IMR-90 (cell line): ENCODE measurements at regions not wholly inside any gene's neighbourhood (a gene's known extent, or its start where the extent isn't known, plus 50 kb on each side); places are given as distances from the start of the nearest gene placed in this dataset.

Experiments used
- ATAC-seq: fragments of 200-7000 bp; cut with Tn5 transposase; 2 replicates; pipeline ENCODE4 v1.9.1; 2020; ENCODE audit warnings: low read depth, mild to moderate bottlenecking, moderate library complexity
- BruUV-seq: library from RNA; stranded (reverse); fragments of 400-500 nt; replicated peaks from 2 replicates; lab custom pipeline; 2021; lab: Mats Ljungman, UMichigan
- CTCF ChIA-PET: fragments of 300-600 bp; formaldehyde crosslinking; extraction: SDS; loops from one replicate; lab custom pipeline; 2021; ENCODE audit warnings: antibody characterized with exemption; lab: Yijun Ruan, JAX
- POLR2A ChIA-PET: fragments of 300-600 bp; sonication (Branson Sonifier 250); formaldehyde crosslinking; loops from one replicate; lab custom pipeline; 2022; ENCODE audit warnings: antibody characterized with exemption; ENCODE audit not compliant: unreplicated experiment; lab: Charles Lee
- DNase-seq: peaks from one replicate; pipeline ENCODE4 v3.0.0; 2013
- H2AFZ ChIP-seq: replicated peaks from 2 replicates; pipeline ENCODE3; 2013; ENCODE audit warnings: low read length, mild to moderate bottlenecking; ENCODE audit not compliant: poor library complexity
- H2AK5ac ChIP-seq: 2 replicates; pipeline ENCODE4 v1.6.1; 2013; ENCODE audit warnings: low read depth, low read length, inconsistent platforms
- H2AK9ac ChIP-seq: replicated peaks from 2 replicates; pipeline ENCODE3; 2013; ENCODE audit warnings: mild to moderate bottlenecking, low read depth, low read length, moderate library complexity; ENCODE audit not compliant: poor library complexity
- H2BK120ac ChIP-seq: 2 replicates; pipeline ENCODE4 v1.6.1; 2013; ENCODE audit warnings: low read depth, low read length, inconsistent platforms
- H2BK15ac ChIP-seq: 3 replicates; pipeline ENCODE4 v1.6.1; 2013; ENCODE audit warnings: low read depth, low read length, inconsistent platforms
- H2BK20ac ChIP-seq: 2 replicates; pipeline ENCODE4 v1.6.1; 2013; ENCODE audit warnings: low read depth, mild to moderate bottlenecking, inconsistent platforms, low read length, moderate library complexity
- H2BK5ac ChIP-seq: 2 replicates; pipeline ENCODE4 v1.6.1; 2013; ENCODE audit warnings: mild to moderate bottlenecking, low read depth, low read length, inconsistent platforms; ENCODE audit not compliant: poor library complexity, severe bottlenecking
- H3K14ac ChIP-seq: replicated peaks from 2 replicates; pipeline ENCODE4 v1.6.1; 2013; ENCODE audit warnings: low read depth, low read length, inconsistent platforms
- H3K18ac ChIP-seq: 2 replicates; pipeline ENCODE4 v1.6.1; 2013; ENCODE audit warnings: low read depth, low read length, control low read depth
- H3K23ac ChIP-seq: 2 replicates; pipeline ENCODE4 v1.6.1; 2013; ENCODE audit warnings: low read depth, low read length, inconsistent platforms
- H3K27ac ChIP-seq: 2 replicates; pipeline ENCODE4 v1.5.1; 2013; ENCODE audit warnings: mild to moderate bottlenecking, control low read depth, low read length; ENCODE audit not compliant: insufficient read depth
- H3K27me3 ChIP-seq: 2 replicates; pipeline ENCODE4 v1.6.1; 2013; ENCODE audit warnings: low read length; ENCODE audit not compliant: control insufficient read depth, insufficient read depth
- H3K36me3 ChIP-seq: 2 replicates; pipeline ENCODE4 v1.6.1; 2013; ENCODE audit warnings: low read length, mixed read lengths; ENCODE audit not compliant: control insufficient read depth, insufficient read depth
- H3K4ac ChIP-seq: 2 replicates; pipeline ENCODE4 v1.6.1; 2013; ENCODE audit warnings: low read depth, low read length, inconsistent platforms
- H3K4me1 ChIP-seq: 2 replicates; pipeline ENCODE4 v1.6.1; 2013; ENCODE audit warnings: low read length, mixed read lengths; ENCODE audit not compliant: control insufficient read depth, insufficient read depth
- H3K4me2 ChIP-seq: 2 replicates; pipeline ENCODE4 v1.6.1; 2013; ENCODE audit warnings: low read depth, mild to moderate bottlenecking, control low read depth, low read length, moderate library complexity
- H3K4me3 ChIP-seq: 2 replicates; pipeline ENCODE4 v1.5.1; 2013; ENCODE audit warnings: low read depth, mild to moderate bottlenecking, control low read depth, low read length, moderate library complexity; ENCODE audit not compliant: insufficient read depth
- H3K56ac ChIP-seq: 2 replicates; pipeline ENCODE4 v1.6.1; 2013; ENCODE audit warnings: low read length, inconsistent platforms; ENCODE audit not compliant: insufficient read depth; ENCODE audit errors: extremely low read depth
- H3K79me1 ChIP-seq, 2 experiments: 2 replicates each; pipeline ENCODE4 v1.6.1; 2013; ENCODE audit warnings: low read length in 2 of 2, inconsistent platforms in 1 of 2, low read depth in 1 of 2
- H3K9ac ChIP-seq: 2 replicates; pipeline ENCODE4 v1.6.1; 2013; ENCODE audit warnings: low read depth, low read length, control low read depth
- H3K9me1 ChIP-seq: 2 replicates; pipeline ENCODE4 v1.6.1; 2013; ENCODE audit warnings: low read length, inconsistent platforms; ENCODE audit not compliant: insufficient read depth
- H3K9me3 ChIP-seq: 2 replicates; pipeline ENCODE4 v1.6.1; 2013; ENCODE audit warnings: low read length; ENCODE audit not compliant: control insufficient read depth, insufficient read depth
- H4K20me1 ChIP-seq: 2 replicates; pipeline ENCODE4 v1.6.1; 2013; ENCODE audit warnings: low read length, inconsistent platforms; ENCODE audit not compliant: insufficient read depth
- H4K5ac ChIP-seq: 2 replicates; pipeline ENCODE4 v1.6.1; 2013; ENCODE audit warnings: mild to moderate bottlenecking, low read depth, low read length, control low read depth
- H4K8ac ChIP-seq, 2 experiments: 2 replicates each; pipeline ENCODE4 v1.6.1; 2013; ENCODE audit warnings: low read depth in 2 of 2, low read length in 2 of 2, control low read depth in 1 of 2, inconsistent platforms in 1 of 2
- H4K91ac ChIP-seq: 2 replicates; pipeline ENCODE4 v1.6.1; 2013; ENCODE audit warnings: low read depth, low read length, inconsistent platforms; ENCODE audit not compliant: insufficient read depth
- BHLHE40 ChIP-seq: fragments of 150-350 bp; IDR thresholded peaks from 2 replicates; pipeline ENCODE4 v1.6.1; 2016; ENCODE audit warnings: mild to moderate bottlenecking, low read depth, low read length
- CEBPB ChIP-seq: IDR thresholded peaks from 2 replicates; pipeline ENCODE4 v1.6.1; 2012; ENCODE audit warnings: low read depth, low read length, improper control_type of control experiment
- CHD1 ChIP-seq: IDR thresholded peaks from 2 replicates; pipeline ENCODE4 v1.6.1; 2012; ENCODE audit warnings: low read depth, low read length, improper control_type of control experiment
- CTCF ChIP-seq: conservative IDR thresholded peaks from 2 replicates; pipeline ENCODE4 v1.5.1; 2012; ENCODE audit warnings: mild to moderate bottlenecking, low read depth, low read length, improper control_type of control experiment
- ELK1 ChIP-seq: fragments of 150-350 bp; IDR thresholded peaks from 2 replicates; pipeline ENCODE4 v1.6.1; 2016; ENCODE audit warnings: low read depth, mild to moderate bottlenecking, low read length, moderate library complexity, borderline replicate concordance
- FOS ChIP-seq: fragments of 150-350 bp; IDR thresholded peaks from 2 replicates; pipeline ENCODE4 v1.6.1; 2016; ENCODE audit warnings: low read depth, low read length
- MAFK ChIP-seq: IDR thresholded peaks from 2 replicates; pipeline ENCODE4 v1.6.1; 2012; ENCODE audit warnings: low read depth, low read length, improper control_type of control experiment
- MAZ ChIP-seq: IDR thresholded peaks from 2 replicates; pipeline ENCODE4 v1.6.1; 2012; ENCODE audit warnings: low read depth, mild to moderate bottlenecking, low read length, improper control_type of control experiment, moderate library complexity, borderline replicate concordance
- NFE2L2 ChIP-seq: fragments of 150-350 bp; IDR thresholded peaks from 2 replicates; pipeline ENCODE4 v1.6.1; 2016; ENCODE audit warnings: low read depth, mild to moderate bottlenecking, low read length
- POLR2A ChIP-seq: IDR thresholded peaks from 2 replicates; pipeline ENCODE4 v1.6.1; 2012; ENCODE audit warnings: mild to moderate bottlenecking, low read depth, low read length
- RAD21 ChIP-seq: IDR thresholded peaks from 2 replicates; pipeline ENCODE4 v1.6.1; 2012; ENCODE audit warnings: low read length, improper control_type of control experiment
- RCOR1 ChIP-seq: IDR thresholded peaks from 2 replicates; pipeline ENCODE4 v1.6.1; 2012; ENCODE audit warnings: mild to moderate bottlenecking, low read length, improper control_type of control experiment; ENCODE audit not compliant: insufficient replicate concordance
- RFX5 ChIP-seq: IDR thresholded peaks from 2 replicates; pipeline ENCODE4 v1.8.0; 2012; ENCODE audit warnings: low read depth, mild to moderate bottlenecking, low read length, moderate library complexity
- SMC3 ChIP-seq: fragments of 150-350 bp; IDR thresholded peaks from 2 replicates; pipeline ENCODE4 v1.6.1; 2016; ENCODE audit warnings: low read depth, mild to moderate bottlenecking, antibody characterized with exemption, low read length, moderate library complexity
- USF2 ChIP-seq: fragments of 150-350 bp; IDR thresholded peaks from 2 replicates; pipeline ENCODE4 v1.6.1; 2017; ENCODE audit warnings: mild to moderate bottlenecking, antibody characterized with exemption, low read length, low read depth
- WGBS, 2 experiments: methylation state at CpG; one replicate each; pipeline versions ENCODE4 v1.1.5 to v1.1.7; 2013; ENCODE audit warnings: missing lambda C conversion rate in 2 of 2; ENCODE audit not compliant: insufficient read length in 1 of 2; ENCODE audit errors: extremely low coverage in 2 of 2; 5-methylcytosine and 5-hydroxymethylcytosine counted together
- dilution Hi-C: fragments of 300-500 bp; cut with HindIII; formaldehyde crosslinking; loops from one replicate; pipeline ENCODE4 v1.14.3; 2018; ENCODE audit warnings: low sequenced_read_pairs; ENCODE audit not compliant: unreplicated experiment
- in situ Hi-C: fragments of 300-500 bp; cut with MboI; formaldehyde crosslinking; loops from 3 replicates; pipeline ENCODE4 v1.14.3; 2019; ENCODE audit warnings: low sequenced_read_pairs, inconsistent platforms, mixed read lengths
- intact Hi-C: fragments of 100-400 bp; cut with micrococcal nuclease; formaldehyde crosslinking; loops from 2 replicates; pipeline ENCODE4 v1.10.0; 2022

- peak overlapping the region; percentile 44; the same call in 1 of the 2 replicates for H2BK120ac ChIP-seq
- dilution Hi-C loops (no loop called here), in situ Hi-C loops (no loop called here), intact Hi-C loops (no loop called here)
- H3K27me3 ChIP-seq: no peaks in the 10 kb centered on the region
- no peak overlapping the region for H3K14ac ChIP-seq
- H3K9me3 ChIP-seq: no peaks in the 10 kb centered on the region
- H4K5ac ChIP-seq: no peak overlapping the region; the same call in 1 of the 2 replicates
- H3K56ac ChIP-seq: no peak overlapping the region
- no peak overlapping the region for H2BK15ac ChIP-seq
- BruUV-seq: no TSS peak
- peak overlapping the region in 1 of 2 experiments; percentile 43; a peak in 1 of 4 replicates for H4K8ac ChIP-seq
- no peaks in the 10 kb centered on the region for H3K36me3 ChIP-seq
- no peak overlapping the region for H2AFZ ChIP-seq
- H3K4me2 ChIP-seq: no peak overlapping the region
- no peaks in the 10 kb centered on the region for H4K20me1 ChIP-seq
- ATAC-seq (no peak), DNase-seq (no peak)
- H3K18ac ChIP-seq: peak overlapping the region; percentile 67; the same call in 1 of the 2 replicates
- ChIA-PET POLR2A (no interaction called here), CTCF (interaction anchor here (0.9 kb wide), 1 partner anchor 13 kb away, joined by 4 read pairs; no protein-coding TSS in a partner anchor)
- H4K91ac ChIP-seq: peak overlapping the region; percentile 24; the same call in 1 of the 2 replicates
- H2BK5ac ChIP-seq: no peak overlapping the region
- peaks cover 6% of the 10 kb centered on the region for H3K4me1 ChIP-seq
- H2AK5ac ChIP-seq: peak overlapping the region; percentile 69; the same call in 1 of the 2 replicates
- no peaks in the 10 kb centered on the region for H3K79me1 ChIP-seq
- no peak overlapping the region for H3K27ac ChIP-seq
- H3K23ac ChIP-seq: no peak overlapping the region
- H2BK20ac ChIP-seq: peak overlapping the region; percentile 9; the same call in 1 of the 2 replicates
- H3K9me1 ChIP-seq: 0 out of 2 replicates have a peak, but pooled peaks cover 2% of the 10 kb centered on the region
- H3K4me3 ChIP-seq: no peak overlapping the region
- H3K4ac ChIP-seq: no peak overlapping the region
- H3K9ac ChIP-seq: no peak overlapping the region
- no peak overlapping the region for H2AK9ac ChIP-seq
- no CpG with 5 or more reads among the region's 5 CpGs for WGBS, 2 experiments
- no peak for TF ChIP-seq FOS
- TF ChIP-seq RFX5: no peak
- TF ChIP-seq ELK1: no peak
- no peak for TF ChIP-seq CEBPB
- no peak for TF ChIP-seq MAFK
- no peak for TF ChIP-seq RCOR1
- no peak for TF ChIP-seq USF2
- no peak for TF ChIP-seq MAZ
- TF ChIP-seq NFE2L2: no peak
- TF ChIP-seq CHD1: no peak
- TF ChIP-seq RAD21: no peak
- TF ChIP-seq CTCF: no peak
- no peak for TF ChIP-seq BHLHE40
- TF ChIP-seq SMC3: no peak
- TF ChIP-seq POLR2A: no peak
Measured at GRCh38 chr14:38135106-38135867, 72.4 kb upstream of the SSTR1 start.
